ENCODE measurements at regions not wholly inside any gene's neighbourhood (a gene's known extent, or its start where the extent isn't known, plus 50 kb on each side); places are given as distances from the start of the nearest gene placed in this dataset.

DNA sequence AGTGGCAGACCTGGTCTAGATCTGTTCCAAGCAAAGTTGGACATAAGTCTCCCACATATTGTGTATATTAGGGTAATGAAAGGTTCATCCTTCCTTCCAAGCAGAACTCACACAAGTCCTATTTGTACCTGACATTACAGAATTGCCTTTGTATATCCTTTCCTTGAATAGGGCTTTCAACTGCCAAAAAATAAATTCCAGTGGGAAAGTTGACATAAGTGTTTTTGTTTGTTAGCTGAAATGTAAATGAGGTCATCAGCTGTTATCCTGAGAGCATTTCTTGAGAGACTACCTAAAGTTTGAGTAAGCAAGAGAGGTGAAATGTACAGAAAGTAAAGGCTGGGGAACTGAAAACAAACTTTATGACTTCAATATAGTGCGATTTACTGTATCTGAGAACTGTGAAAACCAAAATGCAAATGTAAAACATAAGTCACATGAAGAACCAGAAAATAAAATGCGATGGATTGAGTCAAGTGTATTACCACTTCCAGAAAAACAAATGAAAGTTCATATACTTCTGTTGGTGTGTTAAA lies 527.3 kb upstream of the SEMA3D start:
- DNase-seq (ENCODE audit: low read depth in 1 of 2, low spot score in 1 of 2) (no peak), ATAC-seq (no peak), FAIRE-seq (no peak)
- WGBS (ENCODE audit: missing lambda C conversion rate) = 86% methylated on average over 2 of the region's 2 CpGs
- TF ChIP-seq POLR2AphosphoS2 (conservative IDR thresholded peaks at IDR 0.05; ENCODE audit: low read length) = no peak
- TF ChIP-seq CBX8 (IDR thresholded peaks at IDR 0.05) = no peak
- no peak for TF ChIP-seq NFE2L2 (conservative IDR thresholded peaks at IDR 0.05; ENCODE audit: low read length)
- TF ChIP-seq, protein P1, sequence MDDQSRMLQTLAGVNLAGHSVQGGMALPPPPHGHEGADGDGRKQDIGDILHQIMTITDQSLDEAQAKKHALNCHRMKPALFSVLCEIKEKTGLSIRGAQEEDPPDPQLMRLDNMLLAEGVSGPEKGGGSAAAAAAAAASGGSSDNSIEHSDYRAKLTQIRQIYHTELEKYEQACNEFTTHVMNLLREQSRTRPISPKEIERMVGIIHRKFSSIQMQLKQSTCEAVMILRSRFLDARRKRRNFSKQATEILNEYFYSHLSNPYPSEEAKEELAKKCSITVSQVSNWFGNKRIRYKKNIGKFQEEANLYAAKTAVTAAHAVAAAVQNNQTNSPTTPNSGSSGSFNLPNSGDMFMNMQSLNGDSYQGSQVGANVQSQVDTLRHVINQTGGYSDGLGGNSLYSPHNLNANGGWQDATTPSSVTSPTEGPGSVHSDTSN (IDR thresholded peaks at IDR 0.05) = no peak
- TF ChIP-seq ESRRA (IDR thresholded peaks at IDR 0.05; ENCODE audit: borderline replicate concordance, low read length) = no peak
- no peak for TF ChIP-seq BHLHE40 (IDR thresholded peaks at IDR 0.05; ENCODE audit: low read depth, low read length)
- TF ChIP-seq MAFK (IDR thresholded peaks at IDR 0.05; ENCODE audit: partially characterized antibody) = no peak
- TF ChIP-seq ATOH8 (CRISPR knock-in tag; IDR thresholded peaks at IDR 0.05; ENCODE audit: low read depth) = no peak
- TF ChIP-seq, protein P2, sequence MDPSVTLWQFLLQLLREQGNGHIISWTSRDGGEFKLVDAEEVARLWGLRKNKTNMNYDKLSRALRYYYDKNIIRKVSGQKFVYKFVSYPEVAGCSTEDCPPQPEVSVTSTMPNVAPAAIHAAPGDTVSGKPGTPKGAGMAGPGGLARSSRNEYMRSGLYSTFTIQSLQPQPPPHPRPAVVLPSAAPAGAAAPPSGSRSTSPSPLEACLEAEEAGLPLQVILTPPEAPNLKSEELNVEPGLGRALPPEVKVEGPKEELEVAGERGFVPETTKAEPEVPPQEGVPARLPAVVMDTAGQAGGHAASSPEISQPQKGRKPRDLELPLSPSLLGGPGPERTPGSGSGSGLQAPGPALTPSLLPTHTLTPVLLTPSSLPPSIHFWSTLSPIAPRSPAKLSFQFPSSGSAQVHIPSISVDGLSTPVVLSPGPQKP (IDR thresholded peaks at IDR 0.05; ENCODE audit: low read depth, low read length) = no peak
- TF ChIP-seq, protein P3, sequence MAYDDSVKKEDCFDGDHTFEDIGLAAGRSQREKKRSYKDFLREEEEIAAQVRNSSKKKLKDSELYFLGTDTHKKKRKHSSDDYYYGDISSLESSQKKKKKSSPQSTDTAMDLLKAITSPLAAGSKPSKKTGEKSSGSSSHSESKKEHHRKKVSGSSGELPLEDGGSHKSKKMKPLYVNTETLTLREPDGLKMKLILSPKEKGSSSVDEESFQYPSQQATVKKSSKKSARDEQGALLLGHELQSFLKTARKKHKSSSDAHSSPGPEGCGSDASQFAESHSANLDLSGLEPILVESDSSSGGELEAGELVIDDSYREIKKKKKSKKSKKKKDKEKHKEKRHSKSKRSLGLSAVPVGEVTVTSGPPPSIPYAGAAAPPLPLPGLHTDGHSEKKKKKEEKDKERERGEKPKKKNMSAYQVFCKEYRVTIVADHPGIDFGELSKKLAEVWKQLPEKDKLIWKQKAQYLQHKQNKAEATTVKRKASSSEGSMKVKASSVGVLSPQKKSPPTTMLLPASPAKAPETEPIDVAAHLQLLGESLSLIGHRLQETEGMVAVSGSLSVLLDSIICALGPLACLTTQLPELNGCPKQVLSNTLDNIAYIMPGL (CRISPR knock-in tag; IDR thresholded peaks at IDR 0.05; ENCODE audit: borderline replicate concordance) = no peak
- no peak for TF ChIP-seq SREBF2 (IDR thresholded peaks at IDR 0.05)
- TF ChIP-seq FOSL2 (IDR thresholded peaks at IDR 0.05) = no peak
- TF ChIP-seq FOSL2 (CRISPR knock-in tag; IDR thresholded peaks at IDR 0.05) = no peak
- TF ChIP-seq JUNB (IDR thresholded peaks at IDR 0.05) = no peak
- TF ChIP-seq ZSCAN20 (CRISPR knock-in tag; IDR thresholded peaks at IDR 0.05) = no peak
- TF ChIP-seq KDM1A (IDR thresholded peaks at IDR 0.05; ENCODE audit: low read depth) = no peak
- TF ChIP-seq CBX2 (IDR thresholded peaks at IDR 0.05; ENCODE audit: borderline replicate concordance, low read depth) = no peak
- TF ChIP-seq NPAS2 (CRISPR knock-in tag; IDR thresholded peaks at IDR 0.05; ENCODE audit: borderline replicate concordance) = no peak
- no peak for TF ChIP-seq EP300 (IDR thresholded peaks at IDR 0.05)
- CTCF ChIA-PET = no interaction called here
- Histone ChIP-seq H3K4me1 (peaks cover 8% of the 10 kb centered on the region; the same call in 2 of the 3 replicates), H3K4me3 (no peak overlapping the region), H3K4me2 (no peak overlapping the region), H3K27ac (no peak overlapping the region), H3K9me3 (no peaks in the 10 kb centered on the region)
- POLR2A ChIA-PET = no interaction called here

- DNase-seq (ENCODE audit: low read depth in 1 of 2, low spot score in 1 of 2) = no peak
- POLR2A ChIA-PET = no interaction called here
- CTCF ChIA-PET = no interaction called here
- H3K4me3 ChIP-seq = no peak overlapping the region
- H3K4me1 ChIP-seq = peaks cover 7% of the 10 kb centered on the region; the same call in 1 of the 3 replicates
- no peak for TF ChIP-seq TFCP2L1 (CRISPR knock-in tag; IDR thresholded peaks at IDR 0.05)
- no peak for TF ChIP-seq FOSL2 (IDR thresholded peaks at IDR 0.05)
- TF ChIP-seq FOSL2 (CRISPR knock-in tag; IDR thresholded peaks at IDR 0.05) = no peak
- TF ChIP-seq SREBF2 (IDR thresholded peaks at IDR 0.05) = no peak
- no peak for TF ChIP-seq HOXB5 (CRISPR knock-in tag; IDR thresholded peaks at IDR 0.05)
- no peak for TF ChIP-seq MAFK (IDR thresholded peaks at IDR 0.05; ENCODE audit: partially characterized antibody)
- TF ChIP-seq, protein P2 (IDR thresholded peaks at IDR 0.05; ENCODE audit: low read depth, low read length) = no peak
- TF ChIP-seq SMC3 (IDR thresholded peaks at IDR 0.05) = no peak
- TF ChIP-seq KDM5A (IDR thresholded peaks at IDR 0.05) = no peak
- TF ChIP-seq USF2 (IDR thresholded peaks at IDR 0.05) = no peak
- TF ChIP-seq, protein P4, sequence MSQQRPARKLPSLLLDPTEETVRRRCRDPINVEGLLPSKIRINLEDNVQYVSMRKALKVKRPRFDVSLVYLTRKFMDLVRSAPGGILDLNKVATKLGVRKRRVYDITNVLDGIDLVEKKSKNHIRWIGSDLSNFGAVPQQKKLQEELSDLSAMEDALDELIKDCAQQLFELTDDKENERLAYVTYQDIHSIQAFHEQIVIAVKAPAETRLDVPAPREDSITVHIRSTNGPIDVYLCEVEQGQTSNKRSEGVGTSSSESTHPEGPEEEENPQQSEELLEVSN (IDR thresholded peaks at IDR 0.05; ENCODE audit: borderline replicate concordance, low read depth) = no peak
- no peak overlapping the region for H3K4me2 ChIP-seq
- 96% methylated on average over 1 of the region's 1 CpG for WGBS (ENCODE audit: missing lambda C conversion rate)
- no peak for ATAC-seq
- FAIRE-seq = no peak
- H3K9me3 ChIP-seq = no peaks in the 10 kb centered on the region
- no peak overlapping the region for H3K27ac ChIP-seq
These were observed 526.3 kb upstream of the SEMA3D start for GRCh38 chr7:85713171-85713570.

Data from A549 (cell line).